ENCODE measurements at regions not wholly inside any gene's neighbourhood (a gene's known extent, or its start where the extent isn't known, plus 50 kb on each side); places are given as distances from the start of the nearest gene placed in this dataset.
"Not testable (repeated sequence)": the region's sequence is repeated elsewhere in the genome, so short reads cannot be mapped to it uniquely, and the experiment has no call there.

- DNase-seq (ENCODE audit: low spot score): no peak
Observed at GRCh38 chr6:156601152-156602065, 175.8 kb upstream of the ARID1B start.

DNA sequence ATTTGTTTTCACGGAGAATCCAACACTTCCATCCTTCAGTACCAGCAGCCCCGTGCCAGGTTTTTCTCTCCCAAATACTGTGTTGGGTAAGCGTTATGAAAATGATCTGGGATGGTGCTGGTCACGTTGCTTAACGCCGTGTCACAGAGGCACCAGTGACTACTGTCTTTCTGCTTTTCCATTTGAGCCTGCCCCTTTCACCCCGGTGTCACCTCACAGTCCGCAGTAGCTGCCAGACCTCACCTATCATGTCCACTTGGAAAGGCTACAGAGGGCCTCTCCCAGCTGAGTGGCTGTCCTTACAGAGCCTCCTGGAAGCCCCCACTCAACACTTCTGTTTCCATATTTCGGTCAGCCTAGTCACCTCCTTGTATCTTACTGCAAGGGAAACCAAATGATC is 176.5 kb upstream of the ARID1B start:
- no peak for DNase-seq (ENCODE audit: low spot score)

GRCh38 chr6:156599978-156600590 is 177.1 kb upstream of the ARID1B start:
- DNase-seq (ENCODE audit: low spot score): peak; percentile 40

- no peak for DNase-seq (ENCODE audit: low spot score)
Observed at GRCh38 chr6:156599366-156599765, 177.8 kb upstream of the ARID1B start.

DNA sequence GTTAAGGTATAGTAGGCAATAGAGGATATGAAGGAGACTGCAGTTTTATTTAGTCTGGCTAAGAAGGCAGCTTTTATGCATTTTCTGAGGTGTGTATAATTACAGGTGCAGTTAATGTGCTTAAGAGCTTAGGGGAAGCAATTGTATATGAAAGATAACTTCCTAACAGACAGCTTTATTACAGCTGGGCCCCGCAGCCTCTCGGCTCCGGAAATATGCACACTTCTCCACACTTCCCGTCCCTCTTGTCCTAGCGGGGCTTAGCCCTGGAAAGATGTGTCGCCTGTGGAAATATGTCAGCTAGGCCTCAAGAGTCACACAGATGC is 178.4 kb upstream of the ARID1B start:
- DNase-seq (ENCODE audit: low spot score): no peak

DNA sequence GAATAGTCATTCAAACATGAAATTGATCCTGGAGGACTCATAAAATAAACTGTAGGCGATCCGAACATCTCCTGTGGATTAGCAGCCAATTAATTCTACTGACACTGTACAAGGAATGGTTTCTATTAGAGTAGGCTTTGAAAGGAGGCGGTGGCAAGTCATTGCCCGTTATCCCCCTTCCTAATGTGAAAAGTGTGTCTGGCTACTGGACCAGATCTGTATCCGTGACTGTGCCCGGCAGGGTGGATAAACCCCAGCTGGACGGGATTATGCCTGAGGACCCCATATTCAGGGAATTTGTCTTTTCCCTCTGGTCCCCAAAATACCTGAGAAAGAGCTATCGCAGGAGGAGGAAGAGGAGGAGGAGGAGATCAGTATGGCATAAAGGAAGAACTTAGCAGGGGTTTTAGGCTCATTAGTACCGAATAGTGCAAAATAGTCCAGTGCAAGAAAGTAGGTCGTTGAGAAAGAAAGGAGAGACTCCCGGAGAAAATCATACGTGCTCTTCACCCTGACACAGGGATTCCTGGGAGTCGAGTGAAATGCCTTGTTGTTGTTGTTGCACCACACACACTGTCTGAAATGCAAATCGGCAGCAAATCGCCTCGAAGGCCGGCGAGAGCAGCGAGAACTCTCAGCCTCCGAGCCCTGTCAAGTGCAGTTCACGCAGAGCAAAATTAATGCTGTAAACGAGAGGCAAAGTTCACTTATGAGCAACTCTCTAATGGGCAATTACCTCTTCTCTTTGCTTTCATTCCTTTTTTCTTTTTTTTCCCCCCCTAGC is 178.9 kb upstream of the ARID1B start:
- no peak for DNase-seq (ENCODE audit: low spot score)

GRCh38 chr6:156597095-156597494 is 180.1 kb upstream of the ARID1B start:
- DNase-seq (ENCODE audit: low spot score): no peak

- DNase-seq (ENCODE audit: low spot score): no peak
Observed at GRCh38 chr6:156595476-156595875, 181.7 kb upstream of the ARID1B start.

DNA sequence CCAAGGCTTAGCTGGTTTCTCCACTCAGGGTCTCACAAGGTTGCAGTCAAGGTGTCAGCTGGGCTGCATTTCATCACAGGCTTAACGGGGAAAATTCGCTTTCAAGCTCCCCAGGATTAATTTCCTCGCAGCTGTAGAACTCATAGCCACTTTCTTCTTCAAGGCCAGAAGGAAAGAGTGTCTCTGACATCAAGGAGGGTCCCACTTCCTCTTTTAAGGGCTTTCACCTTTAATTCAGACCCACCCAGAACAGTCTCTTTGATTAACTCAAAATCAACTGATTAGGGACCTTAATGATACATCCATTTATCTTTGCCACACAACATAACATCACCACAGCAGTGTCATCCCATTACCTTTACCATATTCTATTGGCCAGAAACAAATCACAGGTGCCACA is 183.3 kb upstream of the ARID1B start:
- no peak for DNase-seq (ENCODE audit: low spot score)

DNA sequence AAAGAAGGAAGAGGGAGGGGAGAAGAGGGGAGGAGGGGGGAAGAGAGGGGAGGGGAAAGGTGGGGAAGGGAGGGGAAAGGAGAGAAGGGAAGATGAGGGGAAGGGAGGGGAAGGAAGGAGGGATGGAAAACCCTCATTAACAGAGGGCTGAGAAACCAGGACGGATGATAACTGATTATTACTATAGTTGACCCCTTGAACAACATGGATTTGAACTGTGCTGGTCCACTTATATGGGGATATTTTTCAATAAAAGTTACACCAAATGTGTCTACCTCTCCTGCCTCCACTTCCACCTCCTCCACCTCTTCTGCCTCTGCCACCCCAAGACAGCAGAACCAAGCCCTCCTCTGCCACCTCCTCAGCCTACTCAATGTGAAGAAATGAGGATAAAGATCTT is 184.1 kb upstream of the ARID1B start:
- DNase-seq (ENCODE audit: low spot score): no peak

DNA sequence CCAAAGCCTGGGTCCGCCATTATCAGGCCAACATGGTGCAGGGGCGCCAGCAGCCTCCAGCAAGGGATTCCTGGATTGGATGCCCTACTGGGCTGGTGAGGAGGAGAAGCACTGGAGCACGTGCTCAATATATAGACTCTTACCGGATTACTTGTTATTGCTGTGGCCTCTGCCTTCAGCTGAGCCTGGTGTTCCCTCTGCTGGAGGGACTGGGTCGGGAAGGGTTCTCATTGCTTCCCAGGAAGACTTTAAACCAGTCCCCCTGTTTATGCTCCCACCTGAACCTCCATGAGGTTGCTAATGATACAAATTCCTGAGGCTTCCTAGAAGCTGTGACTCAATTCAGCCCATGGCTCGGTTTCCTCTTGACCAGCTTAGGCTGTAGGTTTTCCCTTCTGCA is 186.7 kb upstream of the ARID1B start:
- no peak for DNase-seq (ENCODE audit: low spot score)

DNA sequence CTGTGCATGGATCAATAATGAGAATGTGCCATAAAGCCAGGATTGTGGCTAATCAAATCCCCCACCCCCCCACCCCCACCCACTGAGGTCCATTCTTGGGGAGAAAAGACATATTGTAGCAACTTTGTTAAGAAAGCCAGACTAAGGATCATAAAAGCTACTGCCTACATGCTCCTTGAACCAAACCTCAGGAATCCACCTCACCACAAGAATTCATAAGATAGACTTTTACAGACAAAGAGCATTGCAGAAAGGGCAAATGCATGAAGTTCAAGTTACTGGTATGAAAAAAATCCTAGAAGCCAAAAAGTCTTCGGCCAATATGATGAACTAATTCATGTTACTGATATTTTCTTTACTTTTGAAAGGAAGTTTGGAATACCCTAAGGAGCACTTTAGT is 187.9 kb upstream of the ARID1B start:
- DNase-seq (ENCODE audit: low spot score): no peak

DNA sequence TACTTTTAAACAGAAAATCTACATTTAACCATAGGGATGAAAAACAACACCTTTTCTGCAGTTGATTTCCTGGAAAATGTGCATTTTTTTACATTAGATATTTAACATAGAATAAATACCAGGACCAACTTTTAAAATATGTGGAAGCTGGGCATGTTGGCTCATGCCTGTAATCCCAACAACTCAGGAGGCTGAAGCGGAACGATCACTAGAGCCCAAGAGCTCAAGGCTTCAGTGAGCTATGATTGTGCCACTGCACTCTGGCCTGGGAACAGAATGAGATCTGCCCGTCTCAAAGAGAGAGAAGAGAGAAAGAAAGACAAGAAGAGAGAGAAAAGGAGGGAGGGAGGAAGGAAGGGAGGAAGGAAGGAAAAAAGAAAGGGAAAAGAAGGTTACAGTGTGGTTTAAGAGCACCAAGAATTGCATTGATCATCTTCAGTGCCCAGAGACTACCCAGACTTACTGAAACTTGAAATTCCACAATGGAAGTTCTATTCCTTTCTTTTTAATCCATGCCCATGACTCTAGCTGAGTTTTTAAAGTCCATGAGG is 189.4 kb upstream of the ARID1B start:
- DNase-seq (ENCODE audit: low spot score): no peak

- no peak for DNase-seq (ENCODE audit: low spot score)
Observed at GRCh38 chr6:156587071-156587470, 190.1 kb upstream of the ARID1B start.

DNA sequence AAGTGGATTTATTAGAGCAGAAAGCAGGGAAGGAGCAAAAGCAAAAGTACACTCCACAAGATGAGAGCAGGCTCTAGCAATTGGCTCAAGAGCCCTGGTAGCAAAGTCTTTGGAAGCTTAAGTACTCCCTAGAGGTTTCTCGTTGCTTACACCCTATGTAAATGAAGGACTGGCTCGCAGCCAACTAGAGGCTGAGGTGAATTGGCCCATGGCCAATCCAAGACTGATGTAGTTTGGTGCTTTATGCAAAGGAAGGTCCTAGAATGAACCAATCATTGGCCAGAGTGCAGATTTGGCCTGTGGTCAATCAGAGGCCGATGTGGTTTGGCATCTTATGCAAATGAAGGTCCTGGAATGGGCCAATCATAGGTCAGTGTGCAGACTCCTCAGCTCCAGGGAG is 191.3 kb upstream of the ARID1B start:
- DNase-seq (ENCODE audit: low spot score): no peak

GRCh38 chr6:156584121-156584520 is 193.1 kb upstream of the ARID1B start:
- not testable (repeated sequence) for DNase-seq (ENCODE audit: low spot score)

DNA sequence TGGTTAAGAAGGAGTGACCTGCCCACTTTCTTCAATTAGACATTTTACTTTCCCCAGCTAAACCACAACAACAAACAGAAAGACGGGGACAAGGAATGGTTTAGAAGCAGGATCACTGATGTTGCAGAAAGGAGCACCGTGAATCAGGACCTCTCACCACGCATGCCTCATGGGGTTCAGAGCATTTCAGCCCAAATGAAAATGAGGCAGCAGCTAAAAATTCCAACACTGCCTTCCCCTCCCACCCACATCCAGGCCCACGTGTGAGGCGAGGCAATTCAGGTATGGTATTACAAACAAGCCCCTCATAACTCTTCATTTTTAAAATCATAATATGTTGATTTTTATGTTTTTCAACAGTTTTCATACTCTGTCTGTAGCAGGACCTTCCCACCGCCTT is 194.1 kb upstream of the ARID1B start:
- no peak for DNase-seq (ENCODE audit: low spot score)

DNA sequence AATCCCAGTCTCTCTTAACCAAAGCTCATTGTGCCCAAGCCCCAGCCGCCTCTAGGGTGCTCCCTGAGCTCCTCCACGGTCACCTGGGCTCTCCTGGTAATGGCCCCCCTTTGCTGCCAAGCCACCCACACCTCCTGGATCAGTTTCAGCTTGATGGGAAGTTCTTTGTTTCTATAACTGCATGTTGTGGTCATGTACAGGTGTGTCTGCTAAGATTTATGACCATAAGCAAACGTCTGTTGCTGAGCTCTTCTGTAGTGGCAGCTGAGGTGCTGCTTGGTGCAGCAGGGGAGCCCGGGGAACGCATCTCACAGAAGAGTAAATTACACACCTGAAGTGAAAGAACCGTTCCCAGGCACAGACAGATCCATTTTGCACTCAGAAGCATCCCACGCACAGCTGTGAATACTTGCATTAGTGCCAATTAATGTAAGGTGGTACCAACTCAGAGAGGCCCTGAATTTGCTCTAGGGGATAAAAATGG is 194.6 kb upstream of the ARID1B start:
- DNase-seq (ENCODE audit: low spot score): no peak

DNA sequence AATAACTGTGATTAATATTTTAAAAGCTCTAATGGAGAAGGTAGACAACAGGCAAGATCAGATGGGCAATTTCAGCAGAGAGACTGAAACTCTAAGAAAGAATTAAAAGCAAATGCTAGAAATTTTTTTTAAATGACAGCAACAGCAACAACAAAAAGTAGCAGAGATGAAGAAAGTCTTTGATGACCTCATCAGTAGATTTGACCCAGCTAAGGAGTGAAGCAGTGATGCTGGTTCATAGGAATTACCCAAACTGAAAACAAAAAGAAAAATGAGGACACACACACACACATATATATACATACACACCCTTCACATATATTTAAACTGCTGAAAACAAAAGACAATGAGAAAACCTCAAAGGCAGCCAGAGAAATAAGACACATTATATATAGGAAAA is 197.6 kb upstream of the ARID1B start:
- DNase-seq (ENCODE audit: low spot score): no peak

DNA sequence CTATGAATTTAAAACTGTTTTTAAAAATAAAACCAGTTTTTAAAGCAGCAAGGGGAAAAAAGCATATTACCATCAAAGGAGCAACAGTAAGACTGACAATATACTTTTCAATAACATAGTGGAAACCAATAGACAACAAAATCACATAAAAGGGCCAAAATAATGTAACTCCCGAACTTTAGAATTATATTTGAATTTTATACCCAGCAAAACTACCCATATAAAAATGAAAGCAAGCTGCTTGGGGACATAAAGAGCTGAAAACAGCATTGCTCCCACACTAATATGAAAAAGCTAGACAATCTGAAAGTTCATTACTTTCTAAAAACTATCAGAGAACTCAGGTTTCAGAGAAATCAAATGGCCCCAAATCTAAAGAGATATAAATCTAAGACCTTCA is 199.4 kb upstream of the ARID1B start:
- DNase-seq (ENCODE audit: low spot score): no peak

DNA sequence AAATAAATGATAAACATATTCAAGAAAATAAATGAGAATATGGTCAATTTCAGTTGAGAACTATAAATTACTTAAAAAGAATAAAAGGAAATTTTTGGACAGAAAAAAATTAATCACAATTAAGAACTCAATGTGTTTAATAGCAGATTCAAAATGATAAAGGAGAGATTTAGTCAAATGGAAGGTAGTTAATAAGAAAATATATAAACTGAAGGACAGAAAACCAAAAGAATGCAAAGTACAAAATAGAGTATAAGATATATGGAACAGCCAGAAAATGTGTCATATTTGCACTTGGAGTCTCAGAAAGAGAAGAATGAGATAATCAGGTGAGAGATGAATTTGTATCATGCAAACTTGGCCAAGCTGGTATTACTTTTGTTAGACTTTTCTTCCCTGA is 201.8 kb upstream of the ARID1B start:
- no peak for DNase-seq (ENCODE audit: low spot score)

GRCh38 chr6:156564807-156565149 is 212.4 kb upstream of the ARID1B start:
- no peak for DNase-seq (ENCODE audit: low spot score)

Measured in Ammon's horn (tissue), 1 donor.